ENCODE measurements at regions not wholly inside any gene's neighbourhood (a gene's known extent, or its start where the extent isn't known, plus 50 kb on each side); places are given as distances from the start of the nearest gene placed in this dataset.

GRCh38 chr5:167052791-167053190 lies 1238.7 kb upstream of the WWC1 start:
- Histone ChIP-seq H3K4me3 (no peak overlapping the region), H3K36me3 (no peaks in the 10 kb centered on the region), H3K9me3 (ENCODE audit: low read depth) (no peaks in the 10 kb centered on the region), H3K27ac (no peak overlapping the region), H3K27me3 (no peaks in the 10 kb centered on the region), H3K4me1 (ENCODE audit: low read depth) (no peaks in the 10 kb centered on the region)
- TF ChIP-seq CTCF (IDR thresholded peaks at IDR 0.05; ENCODE audit: low read depth, low read length), result no peak
- no peak for DNase-seq (ENCODE audit: low read depth in 1 of 2, low spot score in 1 of 2)

GRCh38 chr5:167057665-167058064 lies 1233.8 kb upstream of the WWC1 start:
- peak; percentile 38 to 80 for DNase-seq (ENCODE audit: low read depth in 1 of 2, low spot score in 1 of 2)
- Histone ChIP-seq H3K4me1 (ENCODE audit: low read depth) (peaks cover 11% of the 10 kb centered on the region), H3K4me3 (no peak overlapping the region), H3K27ac (no peak overlapping the region), H3K36me3 (no peaks in the 10 kb centered on the region), H3K9me3 (ENCODE audit: low read depth) (no peaks in the 10 kb centered on the region), H3K27me3 (peaks cover 3% of the 10 kb centered on the region)
- no peak for TF ChIP-seq CTCF (IDR thresholded peaks at IDR 0.05; ENCODE audit: low read depth, low read length)

GRCh38 chr5:167061695-167062094 lies 1229.8 kb upstream of the WWC1 start:
- no peak for TF ChIP-seq CTCF (IDR thresholded peaks at IDR 0.05; ENCODE audit: low read depth, low read length)
- H3K27ac ChIP-seq, result no peak overlapping the region

GRCh38 chr5:167063116-167063515 lies 1228.3 kb upstream of the WWC1 start:
- no peak for DNase-seq (ENCODE audit: low read depth in 1 of 2, low spot score in 1 of 2)
- H3K4me1 ChIP-seq (ENCODE audit: low read depth), result peaks cover 11% of the 10 kb centered on the region
- H3K9me3 ChIP-seq (ENCODE audit: low read depth), result no peaks in the 10 kb centered on the region
- no peak for TF ChIP-seq CTCF (IDR thresholded peaks at IDR 0.05; ENCODE audit: low read depth, low read length)
- H3K36me3 ChIP-seq, result no peaks in the 10 kb centered on the region
- H3K27me3 ChIP-seq, result peaks cover 33% of the 10 kb centered on the region
- H3K4me3 ChIP-seq, result no peak overlapping the region
- H3K27ac ChIP-seq, result no peak overlapping the region

More at GRCh38 chr5:167061695-167062094, 1229.8 kb upstream of the WWC1 start:
- Histone ChIP-seq H3K4me3 (no peak overlapping the region), H3K27me3 (peaks cover 18% of the 10 kb centered on the region), H3K9me3 (ENCODE audit: low read depth) (no peaks in the 10 kb centered on the region), H3K36me3 (no peaks in the 10 kb centered on the region), H3K4me1 (ENCODE audit: low read depth) (peaks cover 11% of the 10 kb centered on the region)
- DNase-seq (ENCODE audit: low read depth in 1 of 2, low spot score in 1 of 2), result no peak

- Histone ChIP-seq H3K27ac (no peak overlapping the region), H3K9me3 (ENCODE audit: low read depth) (no peaks in the 10 kb centered on the region), H3K4me1 (ENCODE audit: low read depth) (peaks cover 11% of the 10 kb centered on the region), H3K27me3 (peaks cover 39% of the 10 kb centered on the region), H3K36me3 (no peaks in the 10 kb centered on the region), H3K4me3 (no peak overlapping the region)
- no peak for DNase-seq (ENCODE audit: low read depth in 1 of 2, low spot score in 1 of 2)
- no peak for TF ChIP-seq CTCF (IDR thresholded peaks at IDR 0.05; ENCODE audit: low read depth, low read length)
Observed at GRCh38 chr5:167063788-167064187, 1227.7 kb upstream of the WWC1 start.

Data from cardiac muscle cell (in vitro differentiated cells and primary cell).